C4-2B (cell line): ENCODE measurements at regions not wholly inside any gene's neighbourhood (a gene's known extent, or its start where the extent isn't known, plus 50 kb on each side); places are given as distances from the start of the nearest gene placed in this dataset.

ENCODE experiments used
- CTCF ChIP-seq: fragments of 450-650 bp; conservative IDR thresholded peaks from 2 replicates; pipeline ENCODE4 v1.5.1; 2017; ENCODE audit warnings: mild to moderate bottlenecking
- ZFX ChIP-seq: fragments of 450-650 bp; IDR thresholded peaks from 2 replicates; pipeline ENCODE4 v1.6.1; 2017

GRCh38 chr2:129466389-129466788, 513.1 kb upstream of the RAB6C start:
- TF ChIP-seq CTCF: no peak
- no peak for TF ChIP-seq ZFX
